Peyer's patch (tissue), 4 donors: ENCODE measurements at regions not wholly inside any gene's neighbourhood (a gene's known extent, or its start where the extent isn't known, plus 50 kb on each side); places are given as distances from the start of the nearest gene placed in this dataset.
"Not testable (repeated sequence)": the region's sequence is repeated elsewhere in the genome, so short reads cannot be mapped to it uniquely, and the experiment has no call there.

ENCODE experiments used
- DNase-seq, 3 donors: peaks; one replicate each; pipeline ENCODE4 v3.0.0-alpha.2; 2017 to 2019
- H3K27ac ChIP-seq, 4 donors: fragments of 200-600 bp; sonication (generic); one replicate each; pipeline ENCODE4 v1.5.1; 2016 to 2019
- H3K27me3 ChIP-seq, 2 donors: fragments of 200-600 bp; sonication (generic); one replicate each; pipeline ENCODE4 v1.5.1; 2019
- H3K36me3 ChIP-seq, 3 donors: fragments of 200-600 bp; sonication (generic); one replicate each; pipeline ENCODE4 v1.5.1; 2016 to 2019
- H3K4me1 ChIP-seq, 4 donors: fragments of 200-600 bp; sonication (generic); one replicate each; pipeline ENCODE4 v1.5.1; 2016 to 2019
- H3K4me3 ChIP-seq, 4 donors: fragments of 200-600 bp; sonication (generic); 1 replicate in 3 of 4; 2 replicates in 1 of 4; pipeline ENCODE4 v1.5.1; 2016 to 2019; ENCODE audit warnings: mild to moderate bottlenecking in 1 of 4
- H3K9me3 ChIP-seq, 4 donors: fragments of 200-600 bp; sonication (generic); one replicate each; pipeline ENCODE4 v1.5.1; 2016 to 2019; ENCODE audit warnings: mild to moderate bottlenecking in 1 of 4
- POLR2A ChIP-seq, 2 donors: fragments of 450-650 bp; IDR thresholded peaks; one replicate each; pipeline ENCODE4 v1.5.1; 2017; ENCODE audit warnings: antibody characterized with exemption in 2 of 2, mild to moderate bottlenecking in 2 of 2, moderate library complexity in 2 of 2
- TF ChIP-seq, protein P1 (sequence below), 6 experiments: fragments of 450-650 bp in 4 of 6; fragments of 200-600 bp in 2 of 6; sonication (generic) in 1 of 6; IDR thresholded peaks; one replicate each; pipeline ENCODE4 v1.5.1; 2017 to 2019; ENCODE audit warnings: antibody characterized with exemption in 6 of 6, mild to moderate bottlenecking in 3 of 6, moderate library complexity in 1 of 6

DNA sequence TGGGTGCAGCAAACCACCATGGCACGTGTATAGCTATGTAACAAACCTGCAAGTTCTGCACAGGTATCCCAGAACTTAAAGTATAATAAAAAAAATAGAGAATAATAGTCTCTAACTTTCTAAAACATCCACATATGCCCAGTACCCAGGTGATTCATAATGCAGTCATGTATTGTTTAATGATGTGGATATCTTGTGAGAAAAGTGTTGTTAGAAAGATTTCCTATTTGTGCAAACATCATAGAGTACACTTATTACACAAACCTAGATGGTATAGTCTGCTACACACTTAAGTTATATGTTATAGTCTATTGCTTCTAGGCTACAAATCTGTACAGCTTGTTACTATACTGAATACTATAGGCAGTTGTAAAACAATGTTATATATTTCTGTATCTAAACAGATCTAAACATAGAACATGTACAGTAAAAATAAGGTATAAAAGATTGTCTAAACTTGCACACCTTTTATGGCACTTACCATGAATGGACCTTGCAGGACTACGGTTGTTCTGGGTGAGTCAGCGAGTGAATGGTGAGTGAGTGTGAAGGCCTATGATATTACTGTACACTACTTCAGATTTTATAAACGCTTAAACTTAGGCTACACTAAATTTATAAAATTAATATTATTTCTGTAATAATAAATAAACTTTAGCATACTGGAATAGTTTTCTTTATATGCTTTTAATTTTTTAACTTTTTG is 232.2 kb upstream of the SLIT2 start:
- no peak for TF ChIP-seq POLR2A (IDR thresholded peaks at IDR 0.05)
- TF ChIP-seq, protein P1, sequence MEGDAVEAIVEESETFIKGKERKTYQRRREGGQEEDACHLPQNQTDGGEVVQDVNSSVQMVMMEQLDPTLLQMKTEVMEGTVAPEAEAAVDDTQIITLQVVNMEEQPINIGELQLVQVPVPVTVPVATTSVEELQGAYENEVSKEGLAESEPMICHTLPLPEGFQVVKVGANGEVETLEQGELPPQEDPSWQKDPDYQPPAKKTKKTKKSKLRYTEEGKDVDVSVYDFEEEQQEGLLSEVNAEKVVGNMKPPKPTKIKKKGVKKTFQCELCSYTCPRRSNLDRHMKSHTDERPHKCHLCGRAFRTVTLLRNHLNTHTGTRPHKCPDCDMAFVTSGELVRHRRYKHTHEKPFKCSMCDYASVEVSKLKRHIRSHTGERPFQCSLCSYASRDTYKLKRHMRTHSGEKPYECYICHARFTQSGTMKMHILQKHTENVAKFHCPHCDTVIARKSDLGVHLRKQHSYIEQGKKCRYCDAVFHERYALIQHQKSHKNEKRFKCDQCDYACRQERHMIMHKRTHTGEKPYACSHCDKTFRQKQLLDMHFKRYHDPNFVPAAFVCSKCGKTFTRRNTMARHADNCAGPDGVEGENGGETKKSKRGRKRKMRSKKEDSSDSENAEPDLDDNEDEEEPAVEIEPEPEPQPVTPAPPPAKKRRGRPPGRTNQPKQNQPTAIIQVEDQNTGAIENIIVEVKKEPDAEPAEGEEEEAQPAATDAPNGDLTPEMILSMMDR (IDR thresholded peaks at IDR 0.05), result no peak
- no peak for DNase-seq
- Histone ChIP-seq H3K27me3 (no peaks in the 10 kb centered on the region), H3K9me3 (no peaks in the 10 kb centered on the region), H3K27ac (no peak overlapping the region), H3K4me3 (no peak overlapping the region), H3K4me1 (no peaks in the 10 kb centered on the region), H3K36me3 (no peaks in the 10 kb centered on the region)

DNA sequence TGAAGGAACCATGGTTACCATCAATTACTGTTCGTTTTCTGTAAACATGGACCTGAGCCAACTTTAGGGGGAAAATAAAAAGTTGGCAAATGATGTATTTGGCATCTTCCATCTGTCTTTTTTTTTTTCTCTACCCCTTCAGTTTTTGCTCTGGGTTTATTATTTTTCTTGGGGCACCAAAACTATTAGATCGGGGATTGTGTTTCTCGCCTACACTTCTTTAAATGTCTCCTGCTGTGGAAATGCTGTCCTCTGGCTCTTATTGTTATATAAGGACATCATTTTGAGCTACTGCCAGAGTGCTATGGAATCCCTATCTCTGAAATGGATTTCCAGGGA is 234.0 kb upstream of the SLIT2 start:
- no peaks in the 10 kb centered on the region for H3K9me3 ChIP-seq
- no peak for DNase-seq
- TF ChIP-seq, protein P1 (IDR thresholded peaks at IDR 0.05), result no peak
- TF ChIP-seq POLR2A (IDR thresholded peaks at IDR 0.05), result no peak
- no peaks in the 10 kb centered on the region for H3K4me1 ChIP-seq
- H3K4me3 ChIP-seq, result no peak overlapping the region
- no peaks in the 10 kb centered on the region for H3K27me3 ChIP-seq
- H3K27ac ChIP-seq, result no peak overlapping the region
- H3K36me3 ChIP-seq, result no peaks in the 10 kb centered on the region

DNA sequence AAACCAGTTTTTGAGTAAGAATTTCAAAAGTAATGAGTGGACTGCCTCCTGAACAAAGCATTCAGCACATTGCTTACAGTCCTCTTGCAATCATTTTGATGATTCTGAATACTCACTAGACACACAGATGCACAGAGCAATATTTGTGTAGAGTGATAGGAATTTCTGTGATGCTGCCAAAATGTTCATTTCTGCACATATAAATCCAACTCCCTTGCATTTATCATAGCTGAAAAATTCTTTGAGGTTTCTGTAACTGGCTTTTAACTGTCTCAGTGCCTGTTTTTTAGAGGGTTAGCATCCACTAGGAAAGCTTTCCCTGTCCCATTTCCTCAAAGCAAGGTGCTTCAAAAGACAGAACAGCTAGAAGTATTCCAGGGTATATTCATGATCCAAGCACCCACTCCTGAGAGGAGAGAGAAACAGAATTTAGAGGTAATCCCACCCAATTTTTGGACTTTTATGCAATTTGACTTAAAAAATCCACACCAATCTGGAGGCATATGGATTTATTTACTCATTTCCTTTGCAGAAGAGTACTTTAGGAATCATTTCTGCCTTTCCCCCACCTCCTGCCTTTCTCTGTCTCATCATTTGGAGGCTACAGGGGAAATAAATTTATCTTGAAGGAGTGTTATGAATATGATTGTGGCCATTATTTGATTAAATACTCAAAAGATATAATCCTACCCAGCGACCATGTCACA is 234.5 kb upstream of the SLIT2 start:
- H3K27me3 ChIP-seq, result no peaks in the 10 kb centered on the region
- no peaks in the 10 kb centered on the region for H3K9me3 ChIP-seq
- H3K4me1 ChIP-seq, result no peaks in the 10 kb centered on the region
- DNase-seq, result no peak
- H3K36me3 ChIP-seq, result no peaks in the 10 kb centered on the region
- H3K27ac ChIP-seq, result no peak overlapping the region
- no peak overlapping the region for H3K4me3 ChIP-seq
- TF ChIP-seq, protein P1 (IDR thresholded peaks at IDR 0.05), result no peak
- TF ChIP-seq POLR2A (IDR thresholded peaks at IDR 0.05), result no peak

DNA sequence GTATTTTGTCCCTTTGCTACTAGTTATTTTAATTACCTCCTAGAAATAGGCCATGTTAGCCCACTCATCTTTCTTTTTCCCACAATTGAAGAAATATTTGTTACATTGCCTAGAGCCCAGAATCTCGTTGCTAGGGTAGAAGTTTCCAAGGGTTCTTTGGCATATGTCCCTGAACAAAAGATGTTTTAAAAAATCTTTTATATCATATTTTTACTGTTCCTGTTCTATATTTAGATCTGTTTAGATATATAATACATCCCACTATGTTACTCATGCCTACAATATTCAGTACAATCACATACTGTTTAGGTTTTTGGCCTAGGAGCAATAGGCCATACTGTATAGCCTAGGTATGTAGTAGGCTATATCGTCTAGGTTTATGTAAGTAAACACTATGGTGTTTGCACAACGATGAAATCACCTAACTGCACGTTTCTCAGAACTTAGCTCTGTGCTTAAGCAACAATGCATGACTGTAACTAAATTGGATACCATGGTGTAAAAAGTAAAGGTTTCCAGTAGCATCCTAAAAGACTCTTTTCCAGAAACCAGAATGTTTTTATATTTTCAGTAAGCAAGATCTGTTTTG is 236.0 kb upstream of the SLIT2 start:
- no peak overlapping the region for H3K27ac ChIP-seq
- H3K4me3 ChIP-seq, result no peak overlapping the region
- no peak for DNase-seq
- H3K9me3 ChIP-seq, result no peaks in the 10 kb centered on the region
- no peaks in the 10 kb centered on the region for H3K4me1 ChIP-seq
- no peak for TF ChIP-seq POLR2A (IDR thresholded peaks at IDR 0.05)
- TF ChIP-seq, protein P1 (IDR thresholded peaks at IDR 0.05), result no peak
- H3K36me3 ChIP-seq, result no peaks in the 10 kb centered on the region
- no peaks in the 10 kb centered on the region for H3K27me3 ChIP-seq

DNA sequence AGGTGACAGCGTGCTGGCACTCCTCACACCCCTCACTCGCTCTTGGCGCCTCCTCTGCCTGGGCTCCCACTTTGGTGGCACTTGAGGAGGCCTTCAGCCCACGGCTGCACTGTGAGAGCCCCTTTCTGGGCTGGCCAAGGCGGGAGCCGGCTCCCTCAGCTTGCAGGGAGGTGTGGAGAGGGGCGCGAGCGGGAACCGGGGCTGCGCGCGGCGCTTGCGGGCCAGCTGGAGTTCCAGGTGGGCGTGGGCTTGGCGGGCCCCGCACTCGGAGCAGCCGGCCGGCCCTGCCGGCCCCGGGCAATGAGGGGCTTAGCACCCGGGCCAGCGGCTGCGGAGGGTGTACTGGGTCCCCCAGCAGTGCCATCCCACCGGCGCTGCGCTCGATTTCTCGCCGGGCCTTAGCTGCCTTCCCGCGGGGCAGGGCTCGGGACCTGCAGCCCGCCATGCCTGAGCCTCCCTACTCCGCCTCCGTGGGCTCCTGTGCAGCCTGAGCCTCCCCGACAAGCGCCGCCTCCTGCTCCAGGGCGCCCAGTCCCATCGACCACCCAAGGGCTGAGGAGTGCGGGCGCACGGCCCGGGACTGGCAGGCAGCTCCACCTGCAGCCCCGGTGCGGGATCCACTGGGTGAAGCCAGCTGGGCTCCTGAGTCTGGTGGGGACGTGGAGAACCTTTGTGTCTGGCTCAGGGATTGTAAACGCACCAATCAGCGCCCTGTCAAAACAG is 247.7 kb upstream of the SLIT2 start:
- DNase-seq, H3K9me3 ChIP-seq, H3K4me1 ChIP-seq, H3K27ac ChIP-seq, H3K36me3 ChIP-seq, H3K4me3 ChIP-seq, H3K27me3 ChIP-seq: not testable (repeated sequence)
